GM19452 (cell line): ENCODE measurements at regions not wholly inside any gene's neighbourhood (a gene's known extent, or its start where the extent isn't known, plus 50 kb on each side); places are given as distances from the start of the nearest gene placed in this dataset.

Experiments used
- ATAC-seq: cut with Tn5 transposase; IDR thresholded peaks from one replicate; pipeline ENCODE4 v1.9.1; 2021; ENCODE audit not compliant: unreplicated experiment

- ATAC-seq = no peak
Measured at GRCh38 chr6:170178561-170179477, 112.1 kb downstream of the DLL1 start.

GRCh38 chr6:170177772-170178560 is 112.9 kb downstream of the DLL1 start:
- ATAC-seq = no peak

- no peak for ATAC-seq
Measured at GRCh38 chr6:170176898-170177771, 113.7 kb downstream of the DLL1 start.

GRCh38 chr6:170176136-170176897 is 114.6 kb downstream of the DLL1 start:
- no peak for ATAC-seq

- no peak for ATAC-seq
Measured at GRCh38 chr6:170175644-170176135, 115.2 kb downstream of the DLL1 start.

- ATAC-seq = no peak
Measured at GRCh38 chr6:170174771-170175643, 115.9 kb downstream of the DLL1 start.

- ATAC-seq = no peak
Measured at GRCh38 chr6:170174124-170174770, 116.6 kb downstream of the DLL1 start.

GRCh38 chr6:170173335-170173881 is 117.5 kb downstream of the DLL1 start:
- no peak for ATAC-seq

- ATAC-seq = no peak
Measured at GRCh38 chr6:170172825-170173256, 118.0 kb downstream of the DLL1 start.

GRCh38 chr6:170172392-170172791 is 118.5 kb downstream of the DLL1 start:
- no peak for ATAC-seq

GRCh38 chr6:170167657-170168159 is 123.2 kb downstream of the DLL1 start:
- ATAC-seq = no peak

GRCh38 chr6:170166511-170167122 is 124.3 kb downstream of the DLL1 start:
- ATAC-seq = no peak

- no peak for ATAC-seq
Measured at GRCh38 chr6:170165471-170166117, 125.3 kb downstream of the DLL1 start.

GRCh38 chr6:170165085-170165470 is 125.8 kb downstream of the DLL1 start:
- ATAC-seq = no peak

- no peak for ATAC-seq
Measured at GRCh38 chr6:170164271-170164900, 126.5 kb downstream of the DLL1 start.

- no peak for ATAC-seq
Measured at GRCh38 chr6:170163405-170164170, 127.3 kb downstream of the DLL1 start.
